Muscle layer of colon (tissue), 2 donors: ENCODE measurements at regions not wholly inside any gene's neighbourhood (a gene's known extent, or its start where the extent isn't known, plus 50 kb on each side); places are given as distances from the start of the nearest gene placed in this dataset.

ENCODE experiments used
- H3K27ac ChIP-seq: one replicate; pipeline ENCODE4 v1.7.0; 2013; ENCODE audit warnings: low read depth, mild to moderate bottlenecking, low read length, moderate library complexity
- H3K27me3 ChIP-seq, 2 donors: one replicate each; pipeline ENCODE4 v1.7.0; 2013; ENCODE audit warnings: low read length in 2 of 2, mild to moderate bottlenecking in 2 of 2; ENCODE audit not compliant: insufficient read depth in 2 of 2, control insufficient read depth in 1 of 2
- H3K36me3 ChIP-seq: one replicate; pipeline ENCODE4 v1.7.0; 2013; ENCODE audit warnings: mild to moderate bottlenecking, low read length; ENCODE audit not compliant: insufficient read depth
- H3K4me1 ChIP-seq: one replicate; pipeline ENCODE4 v1.7.0; 2013; ENCODE audit warnings: mild to moderate bottlenecking, low read length; ENCODE audit not compliant: insufficient read depth
- H3K4me3 ChIP-seq, 2 donors: one replicate each; pipeline ENCODE4 v1.7.0; 2013; ENCODE audit warnings: low read length in 2 of 2, low read depth in 1 of 2, mild to moderate bottlenecking in 1 of 2, moderate library complexity in 1 of 2
- H3K9ac ChIP-seq: one replicate; pipeline ENCODE4 v1.7.0; 2013; ENCODE audit warnings: low read length
- H3K9me3 ChIP-seq: one replicate; pipeline ENCODE4 v1.7.0; 2013; ENCODE audit warnings: mild to moderate bottlenecking, low read length
- donor health status: abdominal sarcoma.
- donor health status: Adenocarcinoma of cecum.

DNA sequence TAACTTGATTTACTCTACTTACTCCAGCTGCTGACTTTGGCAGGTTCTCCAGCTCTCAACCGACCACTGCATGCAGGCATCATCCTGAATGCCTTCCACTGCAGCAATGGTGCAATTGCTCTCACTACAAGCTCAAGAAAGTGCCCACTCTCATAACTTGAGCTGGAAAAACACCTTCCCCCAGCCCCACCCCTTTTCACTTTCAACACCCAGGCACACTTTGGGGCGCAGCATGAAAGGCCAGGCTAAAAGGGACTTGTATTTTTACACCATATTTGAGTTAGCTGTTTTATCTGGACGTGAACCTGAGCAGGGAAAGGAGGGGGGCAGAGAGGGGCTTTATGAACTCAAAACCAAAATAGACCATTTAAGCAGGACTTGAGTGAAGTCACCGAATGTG is 274.5 kb downstream of the RAB28 start:
- Histone ChIP-seq H3K36me3 (no peaks in the 10 kb centered on the region), H3K27ac (no peak overlapping the region), H3K4me3 (no peak overlapping the region), H3K9me3 (no peaks in the 10 kb centered on the region), H3K27me3 (no peaks in the 10 kb centered on the region), H3K9ac (no peak overlapping the region), H3K4me1 (no peaks in the 10 kb centered on the region)

DNA sequence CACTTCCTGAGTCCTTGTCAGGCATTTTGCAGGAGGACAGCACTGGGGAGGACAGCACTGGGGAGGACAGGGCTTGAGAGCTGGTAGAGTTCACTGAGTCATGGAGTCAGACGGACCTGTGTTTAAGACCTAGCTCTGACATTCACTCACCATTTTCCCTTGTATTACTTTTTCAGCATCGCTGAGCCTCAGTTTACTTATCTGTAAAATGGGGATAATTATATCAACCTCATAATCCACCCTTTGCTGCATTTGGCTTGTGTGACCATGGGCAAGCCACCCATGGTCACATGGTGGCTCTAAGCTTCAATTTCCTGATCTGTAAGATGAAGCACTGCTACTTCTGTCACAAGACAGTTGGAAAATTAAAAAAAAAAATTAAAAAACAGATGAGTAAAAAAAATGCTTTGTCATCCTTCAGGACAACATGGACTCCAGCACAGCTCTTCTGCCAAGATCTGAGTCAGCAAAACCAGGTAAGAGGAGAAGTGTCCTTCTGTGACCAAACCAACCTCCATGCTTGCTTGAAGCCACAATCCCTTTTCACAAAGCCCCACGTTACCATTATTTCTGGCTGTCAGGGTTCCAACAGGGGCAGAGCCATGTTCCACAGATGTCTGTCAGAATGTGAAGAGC is 275.5 kb downstream of the RAB28 start:
- Histone ChIP-seq H3K4me3 (no peak overlapping the region), H3K9me3 (no peaks in the 10 kb centered on the region), H3K9ac (no peak overlapping the region), H3K36me3 (no peaks in the 10 kb centered on the region), H3K27me3 (no peaks in the 10 kb centered on the region), H3K4me1 (no peaks in the 10 kb centered on the region), H3K27ac (no peak overlapping the region)

DNA sequence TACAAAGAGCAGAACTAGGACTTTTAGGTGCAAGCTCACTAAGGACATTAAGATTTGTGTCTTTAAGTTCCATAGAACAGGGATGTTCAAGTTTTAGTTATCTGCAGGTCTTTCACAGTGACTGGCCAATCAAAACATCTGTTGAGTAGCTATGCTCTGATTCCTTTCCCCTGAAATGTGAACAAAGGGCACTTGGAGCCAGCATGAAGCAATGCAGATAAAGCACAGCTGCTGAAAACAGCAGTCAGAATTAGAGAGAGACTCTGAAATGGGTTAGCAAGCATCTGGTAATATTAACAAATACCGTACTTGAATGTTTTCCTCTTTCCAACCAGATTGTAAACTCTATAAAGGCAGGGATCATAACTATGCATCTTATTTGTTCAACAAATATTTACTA is 276.9 kb downstream of the RAB28 start:
- Histone ChIP-seq H3K9me3 (no peaks in the 10 kb centered on the region), H3K27me3 (no peaks in the 10 kb centered on the region), H3K36me3 (no peaks in the 10 kb centered on the region), H3K4me1 (peaks cover 3% of the 10 kb centered on the region), H3K4me3 (no peak overlapping the region), H3K9ac (no peak overlapping the region), H3K27ac (no peak overlapping the region)

DNA sequence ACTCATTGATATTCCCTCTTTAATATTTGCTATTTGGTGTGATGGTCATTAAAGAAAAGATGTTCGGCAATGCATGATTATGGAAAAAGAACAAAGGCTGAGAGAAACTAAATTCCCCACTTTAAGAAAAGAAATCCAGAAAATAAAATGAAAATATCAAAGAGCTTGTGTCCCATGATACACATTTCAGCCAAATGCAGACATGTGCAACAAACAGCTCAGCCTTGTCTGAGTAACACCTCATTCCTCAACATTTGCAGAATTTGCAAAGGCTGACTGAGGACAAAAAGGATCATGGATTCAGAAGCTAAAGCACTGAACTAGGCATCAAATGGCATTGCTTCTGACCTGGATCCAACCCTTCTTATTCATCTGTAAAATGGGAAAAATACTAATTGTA is 281.0 kb downstream of the RAB28 start:
- Histone ChIP-seq H3K4me1 (peaks cover 5% of the 10 kb centered on the region), H3K9ac (no peak overlapping the region), H3K36me3 (no peaks in the 10 kb centered on the region), H3K27ac (no peak overlapping the region), H3K27me3 (no peaks in the 10 kb centered on the region), H3K4me3 (no peak overlapping the region), H3K9me3 (no peaks in the 10 kb centered on the region)

DNA sequence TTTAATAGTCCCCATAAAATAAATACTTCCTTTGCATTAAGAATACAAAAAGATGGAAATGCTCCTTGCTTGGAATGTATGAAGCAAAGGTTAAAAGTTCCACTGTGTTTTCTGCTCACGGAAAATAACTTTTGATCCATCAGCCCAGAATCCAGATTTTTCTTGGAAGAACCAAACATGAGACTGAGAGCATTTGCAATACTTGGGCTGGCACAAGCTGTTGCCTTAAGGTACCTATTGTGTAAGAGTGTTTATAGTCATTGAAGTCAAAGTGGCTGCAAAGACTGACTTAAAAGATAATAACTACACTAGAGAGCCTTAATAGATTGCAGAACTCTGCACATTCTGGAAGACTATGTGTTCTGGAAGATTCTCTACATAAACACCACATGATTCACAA is 281.4 kb downstream of the RAB28 start:
- Histone ChIP-seq H3K36me3 (no peaks in the 10 kb centered on the region), H3K27me3 (no peaks in the 10 kb centered on the region), H3K4me3 (no peak overlapping the region), H3K4me1 (peaks cover 5% of the 10 kb centered on the region), H3K9ac (no peak overlapping the region), H3K27ac (no peak overlapping the region), H3K9me3 (no peaks in the 10 kb centered on the region)

DNA sequence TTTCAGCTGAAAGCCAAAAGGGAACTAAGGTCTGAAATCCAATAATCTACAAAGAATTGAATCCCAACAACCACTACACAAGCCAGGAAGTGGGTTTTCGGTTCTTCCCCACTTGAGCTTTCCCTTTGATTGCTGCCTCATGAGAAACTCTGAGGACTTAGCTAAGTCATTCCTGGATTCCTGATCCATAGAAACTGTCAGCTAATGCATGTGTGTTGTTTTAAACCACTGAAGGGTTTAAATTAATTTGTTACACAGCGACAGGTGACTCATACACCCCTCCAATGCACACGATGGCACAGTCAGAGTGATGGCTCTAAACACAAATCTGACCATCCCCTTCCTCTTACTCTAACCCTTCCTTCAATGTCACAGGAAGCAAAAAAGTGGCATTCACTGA is 282.9 kb downstream of the RAB28 start:
- no peaks in the 10 kb centered on the region for H3K27me3 ChIP-seq
- H3K4me3 ChIP-seq, result no peak overlapping the region
- H3K36me3 ChIP-seq, result no peaks in the 10 kb centered on the region
- no peaks in the 10 kb centered on the region for H3K9me3 ChIP-seq
- no peak overlapping the region for H3K9ac ChIP-seq
- H3K4me1 ChIP-seq, result peaks cover 5% of the 10 kb centered on the region
- no peak overlapping the region for H3K27ac ChIP-seq

DNA sequence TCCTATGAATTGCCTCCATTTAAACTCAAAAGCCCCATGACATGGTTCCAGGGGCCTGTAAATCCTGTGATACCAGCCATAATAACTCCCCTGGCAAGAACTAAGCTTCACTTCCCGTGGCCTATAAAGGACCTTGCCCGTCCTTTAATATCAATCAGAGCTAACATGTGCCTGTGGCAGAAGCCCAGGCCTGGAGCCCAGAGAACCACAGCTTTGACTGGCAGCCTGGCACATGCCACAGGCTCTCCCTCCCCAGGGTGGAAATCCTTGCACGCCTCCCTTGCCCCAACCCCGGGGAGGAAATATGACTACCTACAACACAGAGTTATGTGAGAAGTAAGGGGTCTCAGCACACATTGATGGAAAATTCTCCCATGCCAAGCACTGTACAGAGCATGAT is 287.4 kb downstream of the RAB28 start:
- H3K9ac ChIP-seq, result no peak overlapping the region
- no peaks in the 10 kb centered on the region for H3K9me3 ChIP-seq
- H3K4me3 ChIP-seq, result no peak overlapping the region
- no peaks in the 10 kb centered on the region for H3K4me1 ChIP-seq
- no peaks in the 10 kb centered on the region for H3K27me3 ChIP-seq
- no peaks in the 10 kb centered on the region for H3K36me3 ChIP-seq
- no peak overlapping the region for H3K27ac ChIP-seq

DNA sequence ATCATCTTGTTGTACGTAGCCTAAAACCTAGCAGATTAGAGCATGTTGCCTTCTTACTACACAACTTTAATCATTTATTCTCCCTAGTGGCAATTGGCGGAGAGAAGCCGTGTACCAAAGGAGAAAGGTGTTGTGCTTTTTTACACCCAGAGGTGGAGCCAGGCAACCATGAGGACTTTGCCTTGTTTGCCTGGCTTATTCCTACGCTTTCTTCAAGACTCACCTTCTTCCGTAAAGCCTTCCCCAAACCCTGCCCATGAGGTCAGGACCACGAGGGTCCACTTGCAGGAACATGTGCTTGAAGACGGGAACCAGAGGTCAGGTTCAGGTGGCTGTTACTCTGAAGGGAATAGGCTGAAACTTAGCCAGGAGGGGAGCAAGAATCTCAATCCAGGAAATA is 290.5 kb downstream of the RAB28 start:
- Histone ChIP-seq H3K27ac (no peak overlapping the region), H3K9ac (no peak overlapping the region), H3K4me3 (no peak overlapping the region), H3K4me1 (peaks cover 7% of the 10 kb centered on the region), H3K36me3 (no peaks in the 10 kb centered on the region), H3K27me3 (no peaks in the 10 kb centered on the region), H3K9me3 (no peaks in the 10 kb centered on the region)

DNA sequence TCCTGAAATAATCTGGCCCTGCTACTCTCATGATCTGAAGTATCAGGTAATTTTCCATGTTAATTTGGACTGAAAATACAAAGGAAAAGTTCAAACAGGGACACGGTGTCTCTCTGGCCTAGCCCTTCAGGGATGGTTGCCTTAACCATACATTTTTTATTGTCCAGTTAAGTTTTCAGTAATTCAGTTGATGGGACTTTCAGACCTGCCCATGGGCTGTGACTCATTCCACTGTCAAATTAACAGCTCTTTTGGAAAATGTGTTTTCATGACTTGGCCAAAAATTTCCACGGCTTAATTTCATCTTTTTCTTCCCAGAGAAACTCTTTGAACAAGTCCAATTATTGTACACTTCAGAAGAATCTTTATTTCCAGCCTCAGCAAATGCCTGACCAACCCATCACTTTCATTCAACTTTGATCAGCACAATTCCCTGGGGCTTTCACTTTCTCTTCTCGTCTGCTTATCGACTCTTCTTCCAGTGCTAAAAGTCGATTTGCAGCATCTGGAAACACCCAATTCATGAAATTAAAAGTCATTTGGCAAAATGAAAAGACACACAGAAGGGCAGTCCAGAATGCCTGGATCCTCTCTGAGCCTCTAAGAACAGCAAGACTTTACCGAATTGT is 293.9 kb downstream of the RAB28 start:
- no peaks in the 10 kb centered on the region for H3K9me3 ChIP-seq
- H3K4me3 ChIP-seq, result no peak overlapping the region
- H3K27me3 ChIP-seq, result no peaks in the 10 kb centered on the region
- H3K9ac ChIP-seq, result no peak overlapping the region
- no peak overlapping the region for H3K27ac ChIP-seq
- H3K4me1 ChIP-seq, result peaks cover 7% of the 10 kb centered on the region
- no peaks in the 10 kb centered on the region for H3K36me3 ChIP-seq

DNA sequence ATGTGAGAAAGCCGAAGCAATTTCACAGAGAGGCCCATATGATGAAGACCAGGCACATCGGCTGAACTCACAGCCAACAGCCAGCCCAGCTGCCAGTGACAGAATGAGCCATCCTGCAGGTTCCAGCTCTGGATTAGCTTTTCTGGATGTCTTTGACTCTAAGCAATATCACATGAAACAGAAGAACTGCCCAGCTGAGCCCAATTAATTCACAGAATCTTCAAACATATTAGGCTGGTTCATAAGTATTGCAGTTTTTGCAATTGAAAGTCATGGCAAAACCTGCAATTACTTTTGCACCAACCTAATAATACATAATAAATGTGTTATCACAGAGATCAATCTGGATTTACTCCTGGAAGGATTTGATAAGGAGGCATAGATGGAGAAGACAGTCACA is 299.9 kb downstream of the RAB28 start:
- no peaks in the 10 kb centered on the region for H3K4me1 ChIP-seq
- H3K36me3 ChIP-seq, result no peaks in the 10 kb centered on the region
- H3K4me3 ChIP-seq, result no peak overlapping the region
- H3K27me3 ChIP-seq, result no peaks in the 10 kb centered on the region
- H3K27ac ChIP-seq, result no peak overlapping the region
- no peaks in the 10 kb centered on the region for H3K9me3 ChIP-seq
- H3K9ac ChIP-seq, result no peak overlapping the region

DNA sequence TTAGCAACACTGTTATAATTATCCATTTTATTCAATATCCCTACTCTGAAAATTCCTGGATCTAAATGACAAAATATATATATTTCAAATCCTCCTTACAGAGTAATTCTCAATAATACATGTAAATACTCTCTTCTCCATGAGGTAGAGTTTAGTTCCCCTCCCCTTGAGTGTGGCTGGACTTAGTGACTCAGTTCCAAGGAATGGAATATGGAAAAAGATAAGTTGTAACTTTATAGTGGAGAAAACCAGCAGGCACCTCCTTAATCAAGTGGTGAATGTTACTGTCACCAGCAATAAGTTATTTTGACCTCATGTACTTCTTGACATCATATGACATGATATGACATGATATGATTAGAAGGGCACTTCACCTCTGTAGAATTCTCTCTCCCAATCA is 302.0 kb downstream of the RAB28 start:
- Histone ChIP-seq H3K9me3 (no peaks in the 10 kb centered on the region), H3K27ac (no peak overlapping the region), H3K4me3 (no peak overlapping the region), H3K9ac (no peak overlapping the region), H3K4me1 (no peaks in the 10 kb centered on the region), H3K36me3 (no peaks in the 10 kb centered on the region), H3K27me3 (no peaks in the 10 kb centered on the region)

DNA sequence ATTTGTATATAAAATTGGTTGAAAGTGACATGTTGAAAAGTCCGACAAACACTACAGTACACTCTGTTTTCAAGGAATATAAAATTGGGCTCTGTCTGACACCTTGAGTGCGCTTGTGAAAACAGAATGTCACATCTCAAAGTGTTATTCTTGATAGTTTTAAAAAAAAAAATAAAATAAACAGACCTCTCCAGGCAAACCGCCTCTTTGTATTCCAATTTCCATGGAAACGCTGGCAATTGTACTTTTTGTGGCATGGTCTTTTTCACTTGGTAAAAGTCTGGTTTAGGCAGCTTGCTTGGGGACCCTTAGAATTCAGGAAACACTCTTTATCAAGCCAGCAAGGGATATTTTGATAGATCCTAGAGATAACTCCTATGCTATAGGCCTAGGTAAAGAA is 302.5 kb downstream of the RAB28 start:
- Histone ChIP-seq H3K9ac (no peak overlapping the region), H3K27ac (no peak overlapping the region), H3K4me3 (no peak overlapping the region), H3K4me1 (no peaks in the 10 kb centered on the region), H3K9me3 (no peaks in the 10 kb centered on the region), H3K27me3 (no peaks in the 10 kb centered on the region), H3K36me3 (no peaks in the 10 kb centered on the region)
